T47D (cell line): ENCODE measurements at regions not wholly inside any gene's neighbourhood (a gene's known extent, or its start where the extent isn't known, plus 50 kb on each side); places are given as distances from the start of the nearest gene placed in this dataset.
A peak's percentile ranks its signal among the peaks of the same experiment; 100 is the strongest.
"Not testable (repeated sequence)": the region's sequence is repeated elsewhere in the genome, so short reads cannot be mapped to it uniquely, and the experiment has no call there.

Experiments
- DNase-seq, 2 experiments: peaks; one replicate each; pipeline versions ENCODE4 v3.0.0 to v3.0.0-alpha.2; 2011 to 2012; ENCODE audit warnings: low read depth in 1 of 2, low spot score in 1 of 2
- JUND ChIP-seq: IDR thresholded peaks from 2 replicates; pipeline ENCODE4 v1.6.1; 2012; ENCODE audit warnings: low read depth
- in situ Hi-C: cut with HindIII; loops from 2 replicates; pipeline ENCODE4 v1.10.0; 2016; ENCODE audit warnings: low sequenced_read_pairs, low pct_unique_long_range_greater_than_20kb

- TF ChIP-seq JUND = no peak
- in situ Hi-C loops = no loop called here
- DNase-seq = no peak
Measured at GRCh38 chr10:84571146-84571545, 242.8 kb downstream of the CCSER2 start.

GRCh38 chr10:84574102-84574501 lies 245.7 kb downstream of the CCSER2 start:
- TF ChIP-seq JUND = no peak
- in situ Hi-C loops = no loop called here
- DNase-seq = peak; percentile 45 to 65

- DNase-seq = no peak
- in situ Hi-C loops = no loop called here
- no peak for TF ChIP-seq JUND
Measured at GRCh38 chr10:84581976-84582375, 253.6 kb downstream of the CCSER2 start.

- no peak for DNase-seq
- no peak for TF ChIP-seq JUND
- in situ Hi-C loops = no loop called here
Measured at GRCh38 chr10:84583501-84583900, 255.1 kb downstream of the CCSER2 start.

GRCh38 chr10:84587789-84588188 lies 259.4 kb downstream of the CCSER2 start:
- no peak for TF ChIP-seq JUND

GRCh38 chr10:84588426-84588825 lies 260.0 kb downstream of the CCSER2 start:
- no peak for TF ChIP-seq JUND
- in situ Hi-C loops = no loop called here
- no peak for DNase-seq

More at GRCh38 chr10:84587789-84588188, 259.4 kb downstream of the CCSER2 start:
- DNase-seq = no peak
- in situ Hi-C loops = no loop called here

- in situ Hi-C loops = no loop called here
- no peak for DNase-seq
Measured at GRCh38 chr10:84588971-84589370, 260.6 kb downstream of the CCSER2 start.

GRCh38 chr10:84589526-84590205 lies 261.3 kb downstream of the CCSER2 start:
- no peak for TF ChIP-seq JUND
- DNase-seq = no peak
- in situ Hi-C loops = no loop called here

More at GRCh38 chr10:84588971-84589370, 260.6 kb downstream of the CCSER2 start:
- TF ChIP-seq JUND = no peak

- no peak for TF ChIP-seq JUND
- in situ Hi-C loops = no loop called here
- no peak for DNase-seq
Measured at GRCh38 chr10:84590327-84591193, 262.2 kb downstream of the CCSER2 start.

GRCh38 chr10:84593506-84593905 lies 265.1 kb downstream of the CCSER2 start:
- in situ Hi-C loops = no loop called here
- no peak for DNase-seq

GRCh38 chr10:84596585-84596984 lies 268.2 kb downstream of the CCSER2 start:
- in situ Hi-C loops = no loop called here
- no peak for TF ChIP-seq JUND

More at GRCh38 chr10:84593506-84593905, 265.1 kb downstream of the CCSER2 start:
- TF ChIP-seq JUND = no peak

GRCh38 chr10:84599254-84599653 lies 270.9 kb downstream of the CCSER2 start:
- in situ Hi-C loops = no loop called here
- TF ChIP-seq JUND = no peak
- DNase-seq = no peak

More at GRCh38 chr10:84596585-84596984, 268.2 kb downstream of the CCSER2 start:
- no peak for DNase-seq

GRCh38 chr10:84600947-84601346 lies 272.6 kb downstream of the CCSER2 start:
- DNase-seq = no peak
- in situ Hi-C loops = no loop called here
- TF ChIP-seq JUND = no peak

- DNase-seq, in situ Hi-C loops: not testable (repeated sequence)
Measured at GRCh38 chr10:84602543-84602942, 274.2 kb downstream of the CCSER2 start.
